HG02588 (cell line): ENCODE measurements at regions not wholly inside any gene's neighbourhood (a gene's known extent, or its start where the extent isn't known, plus 50 kb on each side); places are given as distances from the start of the nearest gene placed in this dataset.
"Not testable (repeated sequence)": the region's sequence is repeated elsewhere in the genome, so short reads cannot be mapped to it uniquely, and the experiment has no call there.

Experiments used
- ATAC-seq: cut with Tn5 transposase; IDR thresholded peaks from one replicate; pipeline ENCODE4 v1.9.1; 2021; ENCODE audit warnings: mild to moderate bottlenecking, moderate library complexity; ENCODE audit not compliant: unreplicated experiment

GRCh38 chr21:32099812-32100416 is 178.9 kb downstream of the MIS18A start:
- no peak for ATAC-seq

- no peak for ATAC-seq
Measured at GRCh38 chr21:32096411-32096810, 182.4 kb downstream of the MIS18A start.

- no peak for ATAC-seq
Measured at GRCh38 chr21:32094804-32095203, 184.0 kb downstream of the MIS18A start.

- ATAC-seq: no peak
Measured at GRCh38 chr21:32093646-32094462, 185.0 kb downstream of the MIS18A start.

GRCh38 chr21:32090956-32091355 is 187.9 kb downstream of the MIS18A start:
- no peak for ATAC-seq

GRCh38 chr21:32089766-32090165 is 189.1 kb downstream of the MIS18A start:
- ATAC-seq: no peak

- ATAC-seq: no peak
Measured at GRCh38 chr21:32088471-32088870, 190.4 kb downstream of the MIS18A start.

- ATAC-seq: no peak
Measured at GRCh38 chr21:32087447-32087846, 191.4 kb downstream of the MIS18A start.

GRCh38 chr21:32083197-32083596 is 195.7 kb downstream of the MIS18A start:
- no peak for ATAC-seq

GRCh38 chr21:32082466-32082865 is 196.4 kb downstream of the MIS18A start:
- no peak for ATAC-seq

- ATAC-seq: no peak
Measured at GRCh38 chr21:32073593-32073992, 200.8 kb downstream of the HUNK start.

GRCh38 chr21:32073190-32073589 is 200.4 kb downstream of the HUNK start:
- ATAC-seq: no peak

GRCh38 chr21:32071620-32072019 is 198.8 kb downstream of the HUNK start:
- ATAC-seq: not testable (repeated sequence)

- ATAC-seq: no peak
Measured at GRCh38 chr21:32070676-32071330, 198.0 kb downstream of the HUNK start.

GRCh38 chr21:32070126-32070525 is 197.3 kb downstream of the HUNK start:
- no peak for ATAC-seq

GRCh38 chr21:32065654-32066053 is 192.8 kb downstream of the HUNK start:
- no peak for ATAC-seq

GRCh38 chr21:32064281-32064910 is 191.6 kb downstream of the HUNK start:
- ATAC-seq: no peak

- no peak for ATAC-seq
Measured at GRCh38 chr21:32062591-32063227, 189.9 kb downstream of the HUNK start.

- ATAC-seq: no peak
Measured at GRCh38 chr21:32061729-32062128, 188.9 kb downstream of the HUNK start.

GRCh38 chr21:32056791-32057190 is 184.0 kb downstream of the HUNK start:
- no peak for ATAC-seq

GRCh38 chr21:32055305-32055704 is 182.5 kb downstream of the HUNK start:
- ATAC-seq: no peak
